Ureter (tissue), 1 donor: ENCODE measurements at regions not wholly inside any gene's neighbourhood (a gene's known extent, or its start where the extent isn't known, plus 50 kb on each side); places are given as distances from the start of the nearest gene placed in this dataset.
"Not testable (repeated sequence)": the region's sequence is repeated elsewhere in the genome, so short reads cannot be mapped to it uniquely, and the experiment has no call there.

ENCODE experiments used
- DNase-seq: peaks from one replicate; pipeline ENCODE4 v3.0.0-alpha.2; 2020; ENCODE audit warnings: low spot score
- donor health status: DM: yes; HTN: yes; CAD: no.

DNA sequence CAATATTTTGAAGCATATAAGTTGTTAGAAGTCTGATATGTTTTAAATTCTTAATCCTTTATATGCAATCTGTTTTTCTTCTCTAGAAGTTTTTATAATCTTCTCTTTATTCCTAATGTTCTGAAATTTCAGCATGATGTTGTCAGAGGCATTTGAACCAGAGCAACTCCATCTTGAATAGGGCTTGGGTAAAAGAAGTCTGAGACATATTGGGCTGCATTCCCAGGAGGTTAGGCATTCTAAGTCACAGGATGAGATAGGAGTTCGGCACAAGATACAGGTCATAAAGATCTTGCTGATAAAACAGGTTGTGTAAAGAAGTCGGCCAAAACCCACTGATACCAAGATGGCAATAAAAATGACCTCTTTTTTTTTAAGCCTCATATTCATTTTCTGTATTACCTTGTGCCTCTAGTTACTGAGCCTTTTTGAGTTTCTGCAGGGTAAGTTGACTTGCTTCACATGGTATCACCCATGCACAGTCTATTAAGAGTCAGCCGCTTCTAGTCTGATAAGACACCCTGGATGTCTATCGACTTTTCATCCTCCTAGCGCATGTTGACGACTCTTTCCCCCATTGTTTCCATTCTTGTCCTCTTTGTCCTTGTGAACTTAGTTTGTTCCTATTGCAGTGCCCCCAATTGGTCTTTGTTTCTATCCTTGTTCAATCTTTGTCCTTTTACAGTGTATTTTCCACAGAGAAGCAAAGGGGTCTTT is 80.8 kb upstream of the RNU6-1 start:
- no peak for DNase-seq

DNA sequence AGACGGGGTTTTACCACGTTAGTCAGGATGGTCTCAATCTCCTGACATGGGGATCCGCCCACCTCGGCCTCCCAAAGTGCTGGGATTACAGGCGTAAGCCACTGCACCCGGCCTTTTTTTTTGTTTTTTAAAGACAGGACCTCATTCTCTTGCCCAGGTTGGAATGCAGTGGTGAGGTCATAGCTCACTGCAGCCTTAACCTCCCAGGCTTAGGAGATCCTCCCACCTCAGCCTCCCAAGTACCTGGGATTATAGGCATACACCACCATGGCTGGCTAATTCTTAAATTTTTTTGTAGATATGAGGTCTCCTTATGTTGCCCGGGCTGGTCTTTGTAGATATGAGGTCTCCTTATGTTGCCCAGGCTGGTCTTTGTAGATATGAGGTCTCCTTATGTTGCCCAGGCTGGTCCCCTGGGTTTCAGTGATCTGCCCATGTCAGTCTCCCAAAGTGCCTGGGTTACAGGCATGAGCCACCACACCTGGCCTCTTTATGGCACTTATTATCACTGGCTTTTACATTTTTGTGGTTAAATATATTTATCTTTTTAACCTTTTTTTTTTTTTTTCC is 82.3 kb upstream of the RNU6-1 start:
- no peak for DNase-seq

DNA sequence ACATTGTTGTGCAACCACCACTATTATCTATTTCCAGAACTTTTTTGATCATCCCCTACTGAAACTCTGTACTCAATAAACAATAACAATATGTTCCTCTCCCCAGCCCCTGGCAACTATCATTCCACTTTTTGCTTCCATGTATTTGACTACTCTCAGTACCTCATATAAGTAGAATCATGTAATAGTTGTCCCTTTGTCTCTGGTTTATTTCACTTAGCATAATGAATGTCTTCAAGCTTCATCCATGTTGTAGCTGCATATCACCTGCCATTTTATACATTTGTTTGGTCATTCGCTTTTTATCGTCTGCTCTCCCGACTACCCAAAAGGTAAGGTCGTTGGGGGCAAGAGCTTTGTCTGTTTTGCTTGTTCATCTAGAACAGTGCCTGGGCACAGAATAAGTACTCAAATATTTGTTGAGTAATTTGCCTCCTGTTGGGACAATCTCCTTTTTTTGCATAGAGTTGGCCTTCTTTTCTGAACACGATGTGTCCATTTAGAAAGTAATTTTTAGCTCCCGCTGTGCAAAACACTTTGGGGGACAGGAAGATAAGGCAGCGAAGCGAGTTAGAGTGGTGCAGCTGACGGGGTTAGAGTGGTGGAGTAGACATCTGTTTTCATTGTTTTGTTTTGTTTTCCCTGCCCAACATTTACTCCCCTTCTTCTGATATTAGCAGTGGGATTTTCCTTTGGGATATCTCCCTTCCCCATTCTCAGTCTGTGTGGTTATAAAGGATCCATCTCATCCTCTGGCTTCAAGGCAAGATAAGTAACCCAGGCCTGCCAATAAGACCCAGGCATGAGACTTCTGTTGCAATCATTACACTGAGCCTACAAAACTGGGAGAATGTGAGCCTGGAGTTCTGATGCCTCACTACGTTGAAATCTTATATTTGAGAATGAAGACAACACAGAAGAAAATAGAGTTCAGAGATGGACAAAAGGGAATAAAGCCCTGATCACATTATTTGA is 83.4 kb upstream of the RNU6-1 start:
- no peak for DNase-seq

DNA sequence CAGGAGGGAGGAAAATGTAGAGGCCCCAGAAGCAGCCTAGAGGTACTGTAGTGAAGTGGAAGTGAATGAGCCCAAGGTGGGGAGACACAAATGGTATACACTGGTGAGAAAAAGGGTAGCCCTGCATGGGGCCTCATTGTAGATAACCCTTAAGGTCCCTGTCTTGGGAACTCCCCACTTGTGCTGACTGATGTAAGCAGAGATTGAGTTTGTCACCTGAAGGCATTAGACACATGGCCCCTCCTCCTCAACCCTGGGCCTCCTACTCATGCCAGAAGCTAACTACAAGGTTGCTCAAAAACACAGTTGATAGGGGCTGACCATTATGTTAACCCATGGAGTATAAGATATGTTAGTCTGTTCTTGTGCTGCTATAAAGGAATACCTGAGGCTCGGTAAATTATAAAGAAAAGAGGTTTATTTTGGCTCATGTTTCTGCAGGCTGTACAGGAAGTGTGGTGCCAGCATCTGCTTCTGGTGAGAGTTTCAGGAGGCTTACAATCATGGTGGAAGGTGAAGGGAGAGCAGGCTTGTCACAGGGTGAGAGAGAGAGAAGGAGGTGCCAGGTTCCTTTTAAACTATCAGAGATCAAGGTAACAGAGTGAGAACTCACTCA is 84.6 kb upstream of the RNU6-1 start:
- DNase-seq: no peak

DNA sequence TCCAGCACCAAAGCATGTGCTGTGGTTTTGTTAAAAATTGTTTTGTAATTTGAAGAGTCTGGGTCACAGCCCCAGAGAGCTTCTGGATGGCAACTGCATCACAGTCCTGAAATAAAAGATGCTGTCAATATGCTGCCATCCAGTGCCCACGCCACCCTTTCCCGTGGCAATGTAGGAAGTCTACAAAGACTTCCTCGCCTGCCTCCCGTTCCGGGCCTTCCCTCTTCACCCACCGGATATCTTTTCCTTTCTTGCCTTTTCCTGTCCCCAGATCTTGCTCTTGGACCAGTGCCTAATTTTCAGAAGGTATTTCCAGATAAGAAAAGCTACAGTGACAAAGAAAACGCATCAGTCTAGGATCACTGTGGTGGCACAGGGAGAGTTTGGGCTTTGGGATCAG is 85.3 kb upstream of the RNU6-1 start:
- no peak for DNase-seq

DNA sequence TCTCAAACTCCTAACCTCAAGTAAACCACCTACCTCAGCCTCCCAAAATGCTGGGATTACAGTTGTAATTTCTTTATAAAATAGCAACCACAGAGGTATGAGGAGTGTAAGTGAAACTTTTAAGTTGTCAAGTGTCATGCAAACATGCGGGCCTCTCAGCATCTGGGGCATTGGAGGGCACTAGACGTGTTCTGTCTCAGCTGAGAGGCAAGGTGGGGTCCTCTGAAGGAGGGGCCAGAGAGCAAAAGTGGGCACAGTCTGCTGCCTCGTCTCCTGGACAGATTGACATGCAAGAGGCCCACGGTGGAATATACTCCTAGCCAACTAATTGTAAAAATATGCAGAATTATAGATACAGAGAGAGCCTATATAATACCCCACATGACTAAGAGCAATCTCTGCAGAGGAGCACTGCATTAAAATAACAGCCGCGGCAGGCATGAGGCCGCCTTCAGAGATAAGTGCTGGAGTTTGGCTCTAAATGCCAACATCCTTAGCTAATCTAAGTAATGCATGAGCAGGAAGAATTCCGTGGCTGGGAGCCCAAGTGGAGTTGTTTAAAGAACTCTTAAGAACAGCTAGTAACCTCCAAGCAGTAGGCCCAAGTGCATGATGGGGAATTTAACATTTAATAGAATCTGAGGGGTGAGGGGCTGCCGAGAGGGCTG is 87.8 kb upstream of the RNU6-1 start:
- DNase-seq: peak; percentile 64

DNA sequence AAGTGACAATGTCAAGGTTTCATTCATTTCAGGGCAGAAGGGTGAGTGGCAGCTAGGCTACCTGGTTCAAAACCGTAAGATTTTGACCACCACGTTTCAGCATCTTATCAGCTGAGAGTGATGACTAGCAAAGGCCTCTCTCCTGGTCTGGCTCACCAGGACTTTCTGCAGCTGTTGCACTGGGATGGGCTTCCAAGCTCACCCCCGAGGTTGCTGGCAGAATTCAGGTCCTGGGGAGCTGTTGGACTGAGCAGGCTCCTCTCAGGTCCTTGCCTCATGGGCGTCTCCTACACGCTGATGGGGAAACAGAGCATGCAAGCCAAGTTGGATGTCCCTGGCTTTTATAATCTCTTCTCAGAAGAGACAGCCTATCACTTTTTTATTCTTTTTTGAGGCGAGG is 88.8 kb upstream of the RNU6-1 start:
- no peak for DNase-seq

DNA sequence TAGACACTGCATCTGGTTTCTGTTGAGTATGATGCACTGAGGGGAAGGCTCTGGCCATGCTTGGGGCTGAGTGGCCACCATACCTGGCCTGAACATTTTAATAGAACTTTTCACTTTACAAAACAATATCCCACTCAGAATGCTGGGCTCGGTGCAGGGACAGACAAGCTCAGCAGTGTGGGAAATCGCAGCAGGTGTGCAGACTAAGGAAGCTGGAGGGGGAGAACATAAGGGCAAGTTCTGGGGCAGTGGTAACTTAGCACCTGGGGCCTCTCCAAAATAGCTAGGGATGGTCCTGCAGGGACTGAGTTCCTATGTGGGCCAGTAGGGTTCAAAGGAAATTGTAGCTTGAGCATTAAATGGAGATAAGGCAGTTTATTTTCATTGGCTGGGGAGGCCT is 90.9 kb upstream of the RNU6-1 start:
- DNase-seq: no peak

DNA sequence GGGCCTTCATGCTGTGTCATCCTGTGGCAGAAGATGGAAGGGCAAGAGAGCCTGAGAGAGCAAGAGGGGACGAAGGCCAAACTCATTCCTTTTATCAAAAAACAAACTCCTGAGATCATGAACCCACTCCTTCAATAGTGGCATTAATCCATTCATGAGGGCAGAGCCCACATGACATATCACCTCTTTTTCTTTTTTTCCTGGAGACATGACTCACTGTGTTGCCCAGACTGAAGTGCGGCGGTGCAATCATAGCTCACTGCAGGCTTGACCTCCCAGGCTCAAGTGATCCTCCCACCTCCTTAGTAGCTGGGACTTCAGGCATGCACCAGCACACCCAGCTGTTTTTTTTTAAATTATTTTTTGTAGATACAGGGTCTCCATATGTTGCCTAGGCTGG is 92.0 kb upstream of the RNU6-1 start:
- DNase-seq: no peak

DNA sequence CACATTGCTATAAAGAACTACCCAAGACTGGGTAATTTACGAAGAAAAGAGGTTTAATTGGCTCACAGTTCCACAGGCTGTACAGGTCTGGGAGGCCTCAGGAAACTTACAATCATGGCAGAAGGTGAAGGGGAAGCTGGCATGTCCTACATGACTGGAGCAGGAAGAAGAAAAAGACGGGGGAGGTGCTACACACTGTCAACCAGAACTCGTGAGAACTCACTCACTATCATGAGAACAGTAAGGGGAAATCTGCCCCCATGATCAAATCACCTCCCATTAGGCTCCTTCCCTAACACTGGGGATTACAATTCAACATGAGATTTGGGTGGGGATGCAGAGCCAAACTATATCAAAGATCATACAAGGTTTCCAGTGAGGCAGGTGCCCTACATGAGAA is 94.3 kb upstream of the RNU6-1 start:
- not testable (repeated sequence) for DNase-seq

DNA sequence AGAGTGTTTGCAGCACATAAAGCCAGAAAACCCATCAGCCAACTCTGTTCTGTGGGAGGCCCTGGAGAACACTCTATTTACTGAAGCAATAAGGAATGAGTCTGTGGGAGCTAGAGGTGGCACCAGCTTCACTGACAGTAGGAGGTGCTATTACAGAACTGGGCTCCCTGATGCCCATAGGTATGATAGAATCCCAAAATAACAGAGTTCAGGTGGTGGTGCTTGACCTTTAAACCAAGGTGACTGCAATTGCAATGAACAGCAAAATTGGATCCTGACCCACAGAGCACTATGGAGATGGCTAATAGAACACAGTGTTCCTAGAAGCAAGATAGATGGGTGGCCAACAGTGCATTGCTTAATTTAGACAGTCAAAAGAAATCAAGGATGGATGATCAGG is 95.4 kb upstream of the RNU6-1 start:
- no peak for DNase-seq

DNA sequence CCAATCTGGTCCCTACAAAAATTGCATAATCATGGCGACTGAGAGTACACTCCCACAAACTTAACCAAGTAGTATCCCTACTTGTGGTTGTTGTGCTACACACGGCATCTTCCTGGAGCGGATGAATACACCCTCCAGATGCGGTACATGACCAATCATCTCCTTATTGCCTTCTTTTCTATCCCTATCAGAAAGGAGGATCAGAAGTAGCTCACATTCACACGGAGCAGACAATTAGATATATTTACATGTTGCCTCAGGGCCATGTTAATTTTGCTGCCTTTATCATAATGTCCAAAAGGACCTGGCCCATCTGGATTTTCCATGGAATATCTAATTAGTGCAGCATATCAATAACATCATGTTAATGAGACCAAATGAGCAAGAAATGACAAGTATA is 96.4 kb upstream of the RNU6-1 start:
- no peak for DNase-seq

DNA sequence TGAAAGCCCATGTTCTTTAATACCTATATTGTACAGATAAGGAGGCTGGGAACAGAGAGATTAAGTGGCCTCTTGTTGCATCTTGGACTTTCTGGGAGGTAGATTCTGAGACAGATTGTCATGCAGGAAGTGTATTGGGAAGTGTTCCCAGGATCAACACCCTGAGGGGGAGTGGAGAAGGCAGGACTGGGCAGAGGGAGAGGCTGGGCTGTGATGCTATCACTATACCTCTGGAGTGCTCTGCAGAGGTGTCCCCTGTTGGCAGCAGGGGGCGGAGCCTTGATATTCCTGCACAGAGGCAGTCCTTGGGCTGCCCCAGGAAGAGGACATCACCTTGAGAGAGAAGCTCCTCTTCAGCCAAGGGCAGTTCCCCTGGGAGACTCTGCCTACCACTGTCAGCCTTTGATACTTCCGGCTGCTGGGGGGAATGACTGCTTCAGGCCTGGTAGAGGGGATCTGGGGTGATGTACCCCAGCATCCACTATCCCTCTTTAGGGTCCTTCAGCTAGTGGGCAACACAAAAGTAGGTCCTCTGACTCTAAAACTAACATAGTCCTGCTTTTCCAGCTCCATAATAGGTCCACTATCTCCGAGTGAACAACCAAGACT is 97.4 kb upstream of the RNU6-1 start:
- no peak for DNase-seq

DNA sequence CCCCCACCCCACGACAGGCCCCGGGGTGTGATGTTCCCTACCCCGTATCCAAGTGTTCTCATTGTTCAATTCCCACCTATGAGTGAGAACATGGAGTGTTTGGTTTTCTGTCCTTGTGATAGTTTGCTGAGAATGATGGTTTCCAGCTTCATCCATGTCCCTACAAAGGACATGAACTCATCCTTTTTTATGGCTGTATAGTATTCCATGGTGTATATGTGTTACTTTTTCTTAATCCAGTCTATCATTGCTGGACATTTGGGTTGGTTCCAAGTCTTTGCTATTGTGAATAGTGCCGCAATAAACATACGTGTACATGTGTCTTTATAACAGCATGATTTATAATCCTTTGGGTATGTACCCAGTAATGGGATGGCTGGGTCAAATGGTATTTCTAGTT is 99.3 kb upstream of the RNU6-1 start:
- not testable (repeated sequence) for DNase-seq

DNA sequence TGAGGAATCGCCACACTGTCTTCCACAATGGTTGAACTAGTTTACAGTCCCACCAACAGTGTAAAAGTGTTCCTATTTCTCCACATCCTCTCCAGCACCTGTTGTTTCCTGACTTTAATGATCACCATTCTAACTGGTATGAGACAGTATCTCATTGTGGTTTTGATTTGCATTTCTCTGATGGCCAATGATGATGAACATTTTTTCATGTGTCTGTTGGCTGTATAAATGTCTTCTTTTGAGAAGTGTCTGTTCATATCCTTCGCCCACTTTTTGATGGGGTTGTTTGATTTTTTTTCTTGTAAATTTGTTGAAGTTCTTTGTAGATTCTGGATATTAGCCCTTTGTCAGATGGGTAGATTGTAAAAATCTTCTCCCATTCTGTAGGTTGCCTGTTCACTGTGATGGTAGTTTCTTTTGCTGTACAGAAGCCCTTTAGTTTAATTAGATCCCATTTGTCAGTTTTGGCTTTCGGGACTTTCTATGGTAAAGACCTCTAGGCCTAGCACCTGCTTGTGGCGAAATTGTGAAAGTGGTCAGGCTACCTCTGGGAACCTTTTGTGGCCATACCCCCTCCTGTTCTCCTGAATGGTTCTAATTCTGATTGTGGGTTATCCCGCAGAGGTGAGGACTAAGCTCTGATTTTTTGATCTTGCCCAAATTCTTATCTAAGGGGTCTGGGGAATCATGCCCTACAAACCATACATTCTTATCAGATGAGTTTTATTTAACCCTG is 99.9 kb upstream of the RNU6-1 start:
- DNase-seq: not testable (repeated sequence)

DNA sequence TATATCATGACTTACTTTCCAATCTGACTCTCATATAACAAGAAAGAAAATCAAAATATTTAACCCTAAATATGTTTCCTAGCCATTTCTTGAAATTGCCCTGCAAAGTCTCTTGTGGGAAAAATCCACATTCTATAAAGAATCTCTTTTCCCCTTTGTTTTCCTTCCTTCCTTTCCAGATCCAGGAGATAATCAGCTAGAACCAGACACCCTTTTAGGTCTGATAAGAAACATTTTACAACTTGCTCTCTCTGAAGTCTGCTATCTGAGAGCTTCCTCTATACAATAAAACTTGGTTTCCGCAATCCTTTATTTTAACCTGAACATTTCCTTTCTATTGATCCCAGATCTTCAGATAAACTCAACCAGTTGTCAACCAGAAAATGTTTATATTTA is 100.5 kb upstream of the RNU6-1 start:
- no peak for DNase-seq

DNA sequence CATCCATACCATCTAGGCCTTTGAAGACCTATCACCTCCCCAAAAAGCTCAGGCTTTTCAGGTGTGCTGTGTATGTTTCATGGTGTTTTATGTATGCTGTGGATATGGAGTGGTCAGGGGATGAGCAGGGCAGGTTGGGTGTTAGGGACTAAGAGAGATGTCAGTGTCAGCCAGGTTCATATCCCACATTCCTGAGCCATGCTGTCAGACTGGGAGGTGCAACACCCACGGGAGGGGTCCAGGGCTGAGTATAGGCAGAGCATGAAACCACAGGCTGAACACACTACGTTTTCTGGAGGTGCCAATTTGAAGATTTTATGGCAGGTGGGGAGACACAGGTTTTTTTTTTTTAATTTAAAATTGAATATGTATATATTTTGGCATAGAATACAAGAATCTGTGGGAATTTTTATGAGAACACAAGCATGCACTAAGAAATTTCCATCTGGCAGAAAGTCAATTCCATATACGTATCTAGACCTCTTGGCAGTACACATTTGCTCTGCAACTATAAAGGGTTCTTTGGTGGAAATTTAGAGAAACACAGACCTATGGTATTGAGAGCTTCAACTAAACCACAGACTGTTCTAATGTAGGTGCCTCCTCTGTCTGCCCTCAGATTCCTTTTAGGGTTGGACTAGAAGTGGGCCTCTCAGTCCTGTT is 101.9 kb upstream of the RNU6-1 start:
- no peak for DNase-seq

DNA sequence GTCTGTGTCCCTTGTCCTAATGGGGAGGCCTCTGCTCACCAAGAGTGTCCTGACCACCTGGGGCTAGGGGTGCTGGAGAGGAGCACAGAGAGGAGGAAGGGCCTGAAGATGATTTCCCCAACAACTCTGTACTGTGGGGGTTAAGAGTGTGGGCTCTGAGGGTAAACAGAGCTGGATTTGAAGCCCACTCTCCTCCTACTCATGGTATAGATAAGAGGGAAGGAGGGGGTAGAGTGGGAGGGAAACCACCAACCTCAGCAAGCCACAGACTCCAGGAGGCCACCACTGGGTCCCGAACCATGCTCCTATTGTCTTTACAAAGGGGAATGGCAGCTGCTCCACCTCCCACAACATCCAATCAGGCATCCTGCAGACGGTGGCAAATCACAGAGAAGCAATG is 103.6 kb upstream of the RNU6-1 start:
- no peak for DNase-seq

DNA sequence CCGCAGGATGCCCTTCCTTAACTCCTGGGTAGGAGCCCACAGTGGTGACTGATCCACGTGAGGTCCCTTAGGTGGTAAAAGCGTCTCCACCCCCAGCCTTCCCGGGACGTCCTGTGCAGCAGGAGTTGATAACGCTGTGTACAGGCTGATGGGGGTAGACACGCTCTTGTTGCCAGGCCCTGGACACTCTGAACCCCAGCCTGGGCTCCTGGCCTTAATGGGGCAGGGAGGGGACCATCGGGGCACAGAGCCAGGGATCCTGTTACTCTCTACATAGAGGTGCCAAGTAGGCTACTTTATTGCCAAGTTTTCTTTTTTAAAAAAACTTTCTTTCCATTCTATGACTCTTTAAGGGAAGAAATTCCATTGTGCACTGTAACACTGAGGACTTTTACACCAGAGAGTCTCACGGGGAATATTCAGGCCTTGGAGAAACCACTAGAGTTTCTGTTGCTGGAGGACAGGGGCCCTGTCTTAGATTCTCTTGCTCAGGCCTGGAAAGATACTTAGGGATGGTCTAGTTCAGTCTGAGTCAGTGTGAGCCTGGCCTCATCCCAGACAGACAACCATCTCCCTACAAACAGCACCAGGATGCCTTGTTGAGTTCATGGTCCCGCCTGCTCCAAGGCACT is 104.3 kb upstream of the RNU6-1 start:
- no peak for DNase-seq

DNA sequence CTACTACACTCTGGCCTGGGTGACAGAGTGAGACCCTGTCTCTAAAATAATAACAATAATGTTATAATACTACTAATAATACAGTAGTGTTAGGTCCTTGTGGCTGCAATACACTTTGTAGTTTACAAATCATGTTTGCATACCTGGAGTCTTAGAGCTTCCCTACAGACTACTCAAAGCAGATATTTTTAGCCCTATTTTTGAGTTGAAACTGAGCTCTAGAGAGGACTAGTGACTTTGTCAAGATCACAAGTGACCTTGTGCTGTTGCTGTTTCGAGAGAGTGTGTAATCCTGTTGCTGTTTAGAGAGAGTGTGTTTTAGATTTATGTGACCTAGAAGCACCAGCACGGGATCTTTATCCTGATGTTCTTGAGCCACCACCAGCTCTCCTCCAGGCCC is 105.3 kb upstream of the RNU6-1 start:
- DNase-seq: no peak
